IPS-NIHi7 (cell line): ENCODE measurements at regions not wholly inside any gene's neighbourhood (a gene's known extent, or its start where the extent isn't known, plus 50 kb on each side); places are given as distances from the start of the nearest gene placed in this dataset.

ENCODE experiments used
- DNase-seq: peaks from one replicate; pipeline ENCODE4 v3.0.0; 2012; ENCODE audit warnings: mixed read lengths; ENCODE audit errors: extremely low spot score

GRCh38 chr6:137434640-137435039 lies 59.6 kb downstream of the OLIG3 start:
- DNase-seq, result no peak

GRCh38 chr6:137432054-137432611 lies 62.1 kb downstream of the OLIG3 start:
- DNase-seq, result no peak

GRCh38 chr6:137430954-137431353 lies 63.2 kb downstream of the OLIG3 start:
- DNase-seq, result no peak

- DNase-seq, result no peak
Measured at GRCh38 chr6:137427656-137428290, 66.4 kb downstream of the OLIG3 start.

GRCh38 chr6:137426007-137426689 lies 68.0 kb downstream of the OLIG3 start:
- DNase-seq, result no peak

GRCh38 chr6:137424251-137424650 lies 69.9 kb downstream of the OLIG3 start:
- no peak for DNase-seq

- peak; percentile 79 for DNase-seq
Measured at GRCh38 chr6:137423451-137424168, 70.6 kb downstream of the OLIG3 start.

- DNase-seq, result no peak
Measured at GRCh38 chr6:137417396-137417795, 76.8 kb downstream of the OLIG3 start.

- peak; percentile 26 for DNase-seq
Measured at GRCh38 chr6:137416376-137417109, 77.7 kb downstream of the OLIG3 start.

- no peak for DNase-seq
Measured at GRCh38 chr6:137415834-137416190, 78.4 kb downstream of the OLIG3 start.

- DNase-seq, result peak; percentile 73
Measured at GRCh38 chr6:137415127-137415833, 78.9 kb downstream of the OLIG3 start.

- DNase-seq, result peak; percentile 14
Measured at GRCh38 chr6:137414599-137414998, 79.6 kb downstream of the OLIG3 start.

- DNase-seq, result no peak
Measured at GRCh38 chr6:137413482-137413881, 80.7 kb downstream of the OLIG3 start.

GRCh38 chr6:137412562-137412961 lies 81.6 kb downstream of the OLIG3 start:
- no peak for DNase-seq

GRCh38 chr6:137409266-137409777 lies 84.9 kb downstream of the OLIG3 start:
- no peak for DNase-seq

GRCh38 chr6:137407816-137408215 lies 86.4 kb downstream of the OLIG3 start:
- no peak for DNase-seq

GRCh38 chr6:137405806-137406205 lies 88.4 kb downstream of the OLIG3 start:
- DNase-seq, result no peak

- DNase-seq, result no peak
Measured at GRCh38 chr6:137403855-137404254, 90.3 kb downstream of the OLIG3 start.

- DNase-seq, result no peak
Measured at GRCh38 chr6:137403443-137403842, 90.8 kb downstream of the OLIG3 start.

- no peak for DNase-seq
Measured at GRCh38 chr6:137402143-137402680, 92.0 kb downstream of the OLIG3 start.

- no peak for DNase-seq
Measured at GRCh38 chr6:137401088-137401487, 93.1 kb downstream of the OLIG3 start.
